Neutrophil (primary cell): ENCODE measurements at regions not wholly inside any gene's neighbourhood (a gene's known extent, or its start where the extent isn't known, plus 50 kb on each side); places are given as distances from the start of the nearest gene placed in this dataset.
"Not testable (repeated sequence)": the region's sequence is repeated elsewhere in the genome, so short reads cannot be mapped to it uniquely, and the experiment has no call there.

Experiments
- H3K27ac ChIP-seq: fragments of 200-600 bp; sonication (generic); 2 replicates; pipeline ENCODE4 v1.5.1; 2016; ENCODE audit warnings: mild to moderate bottlenecking, moderate library complexity
- H3K27me3 ChIP-seq: fragments of 200-600 bp; sonication (generic); 2 replicates; pipeline ENCODE4 v1.6.0; 2016; ENCODE audit warnings: mild to moderate bottlenecking
- H3K36me3 ChIP-seq: fragments of 200-600 bp; sonication (generic); 2 replicates; pipeline ENCODE4 v1.5.1; 2017
- H3K4me1 ChIP-seq, 2 experiments: fragments of 200-600 bp in 1 of 2; sonication (generic) in 1 of 2; 1 replicate in 1 of 2; 2 replicates in 1 of 2; pipeline versions ENCODE4 v1.5.1 to v1.6.1; 2013 to 2016; ENCODE audit warnings: low read depth in 1 of 2, low read length in 1 of 2, mild to moderate bottlenecking in 1 of 2, moderate library complexity in 1 of 2; ENCODE audit not compliant: control insufficient read depth in 1 of 2, insufficient read depth in 1 of 2
- H3K4me3 ChIP-seq, 2 experiments: fragments of 200-600 bp in 1 of 2; sonication (generic) in 1 of 2; 1 replicate in 1 of 2; 2 replicates in 1 of 2; pipeline ENCODE4 v1.5.1; 2013 to 2016; ENCODE audit warnings: low read depth in 1 of 2, low read length in 1 of 2, mild to moderate bottlenecking in 1 of 2, moderate library complexity in 1 of 2
- H3K9me3 ChIP-seq: fragments of 200-600 bp; sonication (generic); 2 replicates; pipeline ENCODE4 v1.5.1; 2016
- CTCF ChIP-seq: fragments of 200-600 bp; sonication (generic); IDR thresholded peaks from 2 replicates; pipeline ENCODE4 v1.5.1; 2016; ENCODE audit warnings: antibody characterized with exemption

- Histone ChIP-seq H3K27me3 (no peaks in the 10 kb centered on the region), H3K4me1 (no peaks in the 10 kb centered on the region), H3K36me3 (no peaks in the 10 kb centered on the region), H3K27ac (no peak overlapping the region), H3K9me3 (no peaks in the 10 kb centered on the region), H3K4me3 (no peak overlapping the region)
- no peak for TF ChIP-seq CTCF
Measured at GRCh38 chr4:117135634-117136354, 50.4 kb upstream of the TRAM1L1 start.

- H3K27me3 ChIP-seq: no peaks in the 10 kb centered on the region
- TF ChIP-seq CTCF: no peak
Measured at GRCh38 chr4:117137145-117137544, 51.8 kb upstream of the TRAM1L1 start.

GRCh38 chr4:117138732-117139131 lies 53.4 kb upstream of the TRAM1L1 start:
- H3K27ac ChIP-seq, H3K27me3 ChIP-seq, H3K4me1 ChIP-seq, H3K36me3 ChIP-seq, H3K4me3 ChIP-seq, H3K9me3 ChIP-seq: not testable (repeated sequence)

More at GRCh38 chr4:117137145-117137544, 51.8 kb upstream of the TRAM1L1 start:
- Histone ChIP-seq H3K4me3 (no peak overlapping the region), H3K9me3 (no peaks in the 10 kb centered on the region), H3K4me1 (no peaks in the 10 kb centered on the region), H3K36me3 (no peaks in the 10 kb centered on the region), H3K27ac (no peak overlapping the region)

- TF ChIP-seq CTCF: no peak
- Histone ChIP-seq H3K36me3 (no peaks in the 10 kb centered on the region), H3K9me3 (no peaks in the 10 kb centered on the region), H3K4me1 (no peaks in the 10 kb centered on the region), H3K27me3 (no peaks in the 10 kb centered on the region), H3K4me3 (no peak overlapping the region), H3K27ac (no peak overlapping the region)
Measured at GRCh38 chr4:117154251-117154650, 68.9 kb upstream of the TRAM1L1 start.

- Histone ChIP-seq H3K27ac (no peak overlapping the region), H3K36me3 (no peaks in the 10 kb centered on the region), H3K27me3 (no peaks in the 10 kb centered on the region), H3K4me1 (no peaks in the 10 kb centered on the region), H3K4me3 (no peak overlapping the region), H3K9me3 (no peaks in the 10 kb centered on the region)
- TF ChIP-seq CTCF: no peak
Measured at GRCh38 chr4:117156806-117157205, 71.4 kb upstream of the TRAM1L1 start.

- Histone ChIP-seq H3K27ac (no peak overlapping the region), H3K9me3 (no peaks in the 10 kb centered on the region), H3K27me3 (no peaks in the 10 kb centered on the region), H3K36me3 (no peaks in the 10 kb centered on the region), H3K4me3 (no peak overlapping the region), H3K4me1 (no peaks in the 10 kb centered on the region)
- no peak for TF ChIP-seq CTCF
Measured at GRCh38 chr4:117157360-117157759, 72.0 kb upstream of the TRAM1L1 start.
